T-cell (primary cell): ENCODE measurements at regions not wholly inside any gene's neighbourhood (a gene's known extent, or its start where the extent isn't known, plus 50 kb on each side); places are given as distances from the start of the nearest gene placed in this dataset.

Experiments
- ATAC-seq, 4 experiments: fragments of 200-7000 bp in 3 of 4; fragments of 150-1000 bp in 1 of 4; cut with Tn5 transposase; replicated peaks in 1 of 4; 1 replicate in 3 of 4; 2 replicates in 1 of 4; pipeline ENCODE4 v1.10.0; 2021; ENCODE audit warnings: moderate library complexity in 3 of 4, mild to moderate bottlenecking in 2 of 4, moderate number of reproducible peaks in 1 of 4
- CTCF ChIA-PET, 2 donors: fragments of 300-600 bp; sonication (Branson Sonifier 250); formaldehyde crosslinking; loops; one replicate each; lab custom pipeline; 2022; ENCODE audit warnings: antibody characterized with exemption in 2 of 2; lab: Charles Lee
- POLR2A ChIA-PET, 2 donors: fragments of 300-600 bp; sonication (Branson Sonifier 250); formaldehyde crosslinking; loops; one replicate each; lab custom pipeline; 2022; ENCODE audit warnings: antibody characterized with exemption in 2 of 2; lab: Charles Lee
- DNase-seq, 35 experiments: peaks; one replicate each; pipeline versions ENCODE4 v3.0.0 to v3.0.0-alpha.2; 2013 to 2023
- H3K27ac ChIP-seq: one replicate; pipeline ENCODE4 v1.5.1; 2013; ENCODE audit warnings: low read length
- H3K27me3 ChIP-seq, 2 experiments: replicated peaks in 1 of 2; 1 replicate in 1 of 2; 2 replicates in 1 of 2; pipeline versions ENCODE4 v1.6.1 to v1.7.0; 2013; ENCODE audit warnings: low read length in 1 of 2, mixed read lengths in 1 of 2; ENCODE audit not compliant: control insufficient read depth in 2 of 2, insufficient read depth in 2 of 2; ENCODE audit errors: extremely low read depth in 1 of 2
- H3K36me3 ChIP-seq, 2 donors: 1 replicate in 1 of 2; 2 replicates in 1 of 2; pipeline versions ENCODE4 v1.6.1 to v1.7.0; 2013; ENCODE audit warnings: low read length in 1 of 2; ENCODE audit not compliant: control insufficient read depth in 2 of 2, insufficient read depth in 1 of 2; ENCODE audit errors: extremely low read depth in 1 of 2
- H3K4me1 ChIP-seq, 2 experiments: 1 replicate in 1 of 2; 2 replicates in 1 of 2; pipeline versions ENCODE4 v1.6.1 to v1.7.0; 2013; ENCODE audit warnings: low read length in 2 of 2, mixed read lengths in 1 of 2; ENCODE audit not compliant: insufficient read depth in 2 of 2, control insufficient read depth in 1 of 2; ENCODE audit errors: extremely low read depth in 1 of 2
- H3K4me3 ChIP-seq, 2 donors: 1 replicate in 1 of 2; 2 replicates in 1 of 2; pipeline versions ENCODE4 v1.5.1 to v1.7.0; 2013; ENCODE audit warnings: mild to moderate bottlenecking in 2 of 2, low read length in 1 of 2, moderate library complexity in 1 of 2; ENCODE audit not compliant: control insufficient read depth in 1 of 2; ENCODE audit errors: extremely low read depth in 1 of 2
- H3K9me3 ChIP-seq: 2 replicates; pipeline ENCODE4 v1.7.0; 2013
- H3K27ac Mint-ChIP-seq, 2 donors: one replicate each; pipeline ENCODE4 v1.8.0; 2020 to 2021; ENCODE audit warnings: mild to moderate bottlenecking in 2 of 2, mixed read lengths in 2 of 2
- H3K27me3 Mint-ChIP-seq, 2 donors: one replicate each; pipeline ENCODE4 v1.8.0; 2021 to 2022; ENCODE audit warnings: mixed read lengths in 2 of 2
- H3K36me3 Mint-ChIP-seq: one replicate; pipeline ENCODE4 v1.8.0; 2021; ENCODE audit warnings: mixed read lengths
- H3K4me1 Mint-ChIP-seq, 3 donors: one replicate each; pipeline ENCODE4 v1.8.0; 2020 to 2022; ENCODE audit warnings: mixed read lengths in 3 of 3, mild to moderate bottlenecking in 1 of 3
- H3K4me3 Mint-ChIP-seq, 3 donors: one replicate each; pipeline ENCODE4 v1.8.0; 2020 to 2022; ENCODE audit warnings: mild to moderate bottlenecking in 3 of 3, mixed read lengths in 3 of 3, moderate library complexity in 3 of 3
- H3K9me3 Mint-ChIP-seq, 3 donors: one replicate each; pipeline ENCODE4 v1.8.0; 2020 to 2022; ENCODE audit warnings: mixed read lengths in 3 of 3
- WGBS: methylation state at CpG from one replicate; pipeline ENCODE4 v1.1.5; 2013; ENCODE audit warnings: missing lambda C conversion rate; ENCODE audit not compliant: insufficient coverage; 5-methylcytosine and 5-hydroxymethylcytosine counted together

- H3K27me3 Mint-ChIP-seq: peaks cover 2 to 31% of the 10 kb centered on the region in 2 donors
- H3K4me3 Mint-ChIP-seq: no peak overlapping the region
- no peaks in the 10 kb centered on the region for H3K4me1 Mint-ChIP-seq
- H3K27ac ChIP-seq: no peak overlapping the region
- no peaks in the 10 kb centered on the region for H3K9me3 Mint-ChIP-seq
- no peaks in the 10 kb centered on the region for H3K36me3 Mint-ChIP-seq
- DNase-seq: no peak
- H3K9me3 ChIP-seq: no peaks in the 10 kb centered on the region
- ATAC-seq: no peak
- H3K4me3 ChIP-seq: no peak overlapping the region
- POLR2A ChIA-PET: no interaction called here
- CTCF ChIA-PET: interaction anchor here in 1 of 2 donors (0.5 kb wide), 1 partner anchor 34 kb away, joined by 4 read pairs; no protein-coding TSS in a partner anchor
- H3K4me1 ChIP-seq: no peaks in the 10 kb centered on the region
- H3K27ac Mint-ChIP-seq: no peak overlapping the region
- no peaks in the 10 kb centered on the region for H3K36me3 ChIP-seq
- whole genome bisulfite sequencing: 72% methylated on average over 3 of the region's 4 CpGs
- peaks cover 0 to 29% of the 10 kb centered on the region in 2 experiments for H3K27me3 ChIP-seq
Measured at GRCh38 chr1:38452246-38452645, 405.7 kb upstream of the POU3F1 start.

- Histone ChIP-seq H3K36me3 (no peaks in the 10 kb centered on the region), H3K27ac (no peak overlapping the region), H3K27me3 (peaks cover 0 to 29% of the 10 kb centered on the region in 2 experiments), H3K4me3 (no peak overlapping the region), H3K4me1 (no peaks in the 10 kb centered on the region), H3K9me3 (no peaks in the 10 kb centered on the region)
- WGBS: 58% methylated on average over 2 of the region's 3 CpGs
- no peaks in the 10 kb centered on the region for H3K36me3 Mint-ChIP-seq
- ChIA-PET POLR2A (no interaction called here), CTCF (interaction anchor here (0.6 to 0.7 kb wide), 2 partner anchors 24 to 28 kb away, joined by 3 to 4 read pairs; no protein-coding TSS in a partner anchor)
- ATAC-seq (no peak), DNase-seq (no peak)
- no peak overlapping the region for H3K4me3 Mint-ChIP-seq
- no peaks in the 10 kb centered on the region for H3K9me3 Mint-ChIP-seq
- H3K27me3 Mint-ChIP-seq: peaks cover 9 to 35% of the 10 kb centered on the region in 2 donors
- H3K4me1 Mint-ChIP-seq: no peaks in the 10 kb centered on the region
- H3K27ac Mint-ChIP-seq: no peak overlapping the region
Measured at GRCh38 chr1:38451541-38451993, 405.0 kb upstream of the POU3F1 start.

GRCh38 chr1:38448893-38449292, 402.3 kb upstream of the POU3F1 start:
- Histone ChIP-seq H3K27ac (no peak overlapping the region), H3K4me3 (no peak overlapping the region), H3K4me1 (no peaks in the 10 kb centered on the region), H3K36me3 (no peaks in the 10 kb centered on the region), H3K27me3 (peaks cover 0 to 40% of the 10 kb centered on the region in 2 experiments), H3K9me3 (no peaks in the 10 kb centered on the region)
- no peaks in the 10 kb centered on the region for H3K9me3 Mint-ChIP-seq
- no peak overlapping the region for H3K4me3 Mint-ChIP-seq
- H3K27me3 Mint-ChIP-seq: peaks cover 29 to 38% of the 10 kb centered on the region in 2 donors
- CTCF ChIA-PET: no interaction called here
- no peaks in the 10 kb centered on the region for H3K36me3 Mint-ChIP-seq
- no peak overlapping the region for H3K27ac Mint-ChIP-seq
- DNase-seq (no peak), ATAC-seq (no peak)
- H3K4me1 Mint-ChIP-seq: no peaks in the 10 kb centered on the region
- 79% methylated on average over 4 of the region's 10 CpGs for WGBS
- POLR2A ChIA-PET: no interaction called here

GRCh38 chr1:38446936-38447335, 400.3 kb upstream of the POU3F1 start:
- ChIA-PET POLR2A (no interaction called here), CTCF (no interaction called here)
- DNase-seq (no peak), ATAC-seq (no peak)
- no peaks in the 10 kb centered on the region for H3K36me3 ChIP-seq
- no peak overlapping the region for H3K4me3 ChIP-seq
- H3K27me3 Mint-ChIP-seq: peaks cover 32 to 49% of the 10 kb centered on the region in 2 donors
- no peaks in the 10 kb centered on the region for H3K9me3 ChIP-seq
- H3K27ac ChIP-seq: no peak overlapping the region
- no peaks in the 10 kb centered on the region for H3K4me1 Mint-ChIP-seq
- H3K36me3 Mint-ChIP-seq: no peaks in the 10 kb centered on the region
- no peak overlapping the region for H3K4me3 Mint-ChIP-seq
- no peak overlapping the region for H3K27ac Mint-ChIP-seq
- H3K27me3 ChIP-seq: peaks cover 0 to 29% of the 10 kb centered on the region in 2 experiments
- no peaks in the 10 kb centered on the region for H3K4me1 ChIP-seq
- peaks cover under 1 to 6% (median 1%) of the 10 kb centered on the region in 3 donors for H3K9me3 Mint-ChIP-seq
- WGBS: 75% methylated on average over 2 of the region's 4 CpGs

- Mint-ChIP-seq H3K27ac (no peak overlapping the region), H3K4me1 (no peaks in the 10 kb centered on the region), H3K36me3 (no peaks in the 10 kb centered on the region), H3K27me3 (peaks cover 38 to 54% of the 10 kb centered on the region in 2 donors), H3K4me3 (no peak overlapping the region), H3K9me3 (peaks cover 15 to 24% (median 18%) of the 10 kb centered on the region in 3 donors)
- ATAC-seq: no peak
- CTCF ChIA-PET: no interaction called here
- POLR2A ChIA-PET: no interaction called here
- H3K27me3 ChIP-seq: peaks cover 0 to 27% of the 10 kb centered on the region in 2 experiments
- H3K9me3 ChIP-seq: no peaks in the 10 kb centered on the region
- no peaks in the 10 kb centered on the region for H3K36me3 ChIP-seq
- WGBS: 69% methylated on average over 14 of the region's 16 CpGs
- H3K27ac ChIP-seq: no peak overlapping the region
- DNase-seq: no peak
- H3K4me1 ChIP-seq: no peaks in the 10 kb centered on the region
- no peak overlapping the region for H3K4me3 ChIP-seq
Measured at GRCh38 chr1:38444770-38445442, 398.3 kb upstream of the POU3F1 start.

- H3K4me1 ChIP-seq: no peaks in the 10 kb centered on the region
- H3K4me3 ChIP-seq: no peak overlapping the region
- no peaks in the 10 kb centered on the region for H3K36me3 ChIP-seq
- 72% methylated on average over 4 of the region's 4 CpGs for WGBS
- Mint-ChIP-seq H3K4me3 (no peak overlapping the region), H3K27ac (no peak overlapping the region), H3K27me3 (peaks cover 38 to 55% of the 10 kb centered on the region in 2 donors), H3K9me3 (peaks cover 15 to 26% (median 18%) of the 10 kb centered on the region in 3 donors), H3K36me3 (no peaks in the 10 kb centered on the region), H3K4me1 (no peaks in the 10 kb centered on the region)
- CTCF ChIA-PET: no interaction called here
- ATAC-seq (no peak), DNase-seq (no peak)
- POLR2A ChIA-PET: no interaction called here
- H3K9me3 ChIP-seq: no peaks in the 10 kb centered on the region
- H3K27me3 ChIP-seq: peaks cover 0 to 26% of the 10 kb centered on the region in 2 experiments
- H3K27ac ChIP-seq: no peak overlapping the region
Measured at GRCh38 chr1:38444311-38444710, 397.7 kb upstream of the POU3F1 start.
